ENCODE measurements at regions not wholly inside any gene's neighbourhood (a gene's known extent, or its start where the extent isn't known, plus 50 kb on each side); places are given as distances from the start of the nearest gene placed in this dataset.

DNA sequence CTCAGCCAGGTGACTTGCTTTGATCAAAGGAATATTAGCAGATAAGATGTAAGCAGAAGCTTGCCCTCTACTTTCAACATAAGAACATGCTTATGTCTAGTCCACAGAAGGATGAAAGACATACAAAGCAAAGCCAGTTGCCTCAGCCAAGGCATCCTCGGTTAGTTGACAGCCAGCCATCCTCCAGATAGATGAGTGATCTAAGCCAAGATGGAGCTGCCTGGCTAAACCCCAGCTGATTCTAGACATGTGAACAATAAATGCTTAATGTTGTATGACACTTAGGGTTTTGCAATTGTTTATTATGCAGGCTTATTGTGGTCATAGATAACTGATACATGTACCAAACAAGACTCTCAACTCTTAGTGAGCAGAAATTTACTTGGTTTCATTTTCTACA, 157.6 kb upstream of the TMTC2 start:
- in situ Hi-C loops (cut with MboI; ENCODE audit: low pct_unique_long_range_greater_than_20kb in 2 of 9, low sequenced_read_pairs in 9 of 9, unreplicated experiment in 9 of 9) = loop anchor here in 2 of 9 experiments (10.0 kb wide), 2 partner anchors 86 to 96 kb away; no protein-coding TSS in a partner anchor
- no peak for ATAC-seq (replicated peaks in 6 of 8)
- H3K4me3 ChIP-seq = no peak overlapping the region
- WGBS, 10 experiments = 20 to 88% (median 67%) methylated on average over 1 of the region's 1 CpG; no CpG with 5 or more reads in 5 of the 10 experiments
- no peak overlapping the region for H3K27ac ChIP-seq
- H3K4me1 ChIP-seq (replicated peaks in 1 of 2) = peaks cover 6 to 7% of the 10 kb centered on the region in 2 donors

DNA sequence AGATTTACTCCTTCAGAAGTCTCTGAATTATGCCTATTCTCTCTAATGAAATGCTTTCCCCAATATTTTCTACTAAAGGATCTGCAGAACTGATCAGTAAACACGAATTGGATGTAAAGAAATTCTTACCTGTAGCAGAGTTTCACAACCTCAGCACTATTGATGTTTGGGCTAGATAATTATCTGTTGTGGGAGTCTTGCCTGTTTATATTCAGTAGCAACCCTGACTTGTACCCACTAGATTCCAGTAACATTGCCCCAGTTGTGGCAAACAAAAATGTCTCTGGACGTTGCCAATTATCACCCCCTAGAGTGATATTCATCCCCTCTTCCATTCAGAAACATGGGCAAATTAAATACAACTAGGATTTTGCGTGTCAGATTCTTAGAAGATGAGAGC, 156.8 kb upstream of the TMTC2 start:
- H3K4me1 ChIP-seq (replicated peaks in 1 of 2) = peaks cover under 1% of the 10 kb centered on the region in 2 donors
- H3K27ac ChIP-seq = no peak overlapping the region
- WGBS, 10 experiments = 30 to 86% (median 68%) methylated on average over 1 to 3 of the region's 3 CpGs
- in situ Hi-C loops (cut with MboI; ENCODE audit: low pct_unique_long_range_greater_than_20kb in 2 of 9, low sequenced_read_pairs in 9 of 9, unreplicated experiment in 9 of 9) = loop anchor here in 2 of 9 experiments (10.0 kb wide), 2 partner anchors 85 to 95 kb away; no protein-coding TSS in a partner anchor
- ATAC-seq (replicated peaks in 6 of 8) = no peak
- no peak overlapping the region for H3K4me3 ChIP-seq

- in situ Hi-C loops (cut with MboI; ENCODE audit: low pct_unique_long_range_greater_than_20kb in 2 of 9, low sequenced_read_pairs in 9 of 9, unreplicated experiment in 9 of 9) = no loop called here
Observed at GRCh38 chr12:82530394-82530793, 156.3 kb upstream of the TMTC2 start.

DNA sequence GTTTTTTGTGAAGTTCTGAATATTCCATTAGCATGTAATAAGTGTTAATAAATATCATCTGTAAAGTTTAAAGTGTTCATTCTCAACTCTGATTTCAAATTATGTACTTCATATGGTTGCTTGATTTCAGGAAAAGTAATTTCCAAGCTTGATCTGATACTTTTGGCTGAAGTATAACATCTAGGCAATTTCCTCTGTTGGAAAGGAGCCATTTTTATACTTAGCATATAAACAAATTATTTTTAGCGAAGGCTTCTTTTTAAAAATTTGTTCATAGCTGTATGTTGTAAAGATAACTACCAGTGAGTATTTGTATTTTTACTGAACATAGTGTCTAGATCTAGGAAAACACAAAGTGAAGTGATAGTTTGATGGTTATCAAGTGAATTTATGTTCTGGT, 153.4 kb upstream of the TMTC2 start:
- Histone ChIP-seq H3K27ac (no peak overlapping the region), H3K4me3 (no peak overlapping the region), H3K4me1 (replicated peaks in 1 of 2) (no peaks in the 10 kb centered on the region)
- in situ Hi-C loops (cut with MboI; ENCODE audit: low pct_unique_long_range_greater_than_20kb in 2 of 9, low sequenced_read_pairs in 9 of 9, unreplicated experiment in 9 of 9) = no loop called here
- ATAC-seq (replicated peaks in 6 of 8) = no peak
- WGBS, 10 experiments = 17 to 100% (median 67%) methylated on average over 1 of the region's 1 CpG; no CpG with 5 or more reads in 3 of the 10 experiments

More at GRCh38 chr12:82530394-82530793, 156.3 kb upstream of the TMTC2 start:
- Histone ChIP-seq H3K4me1 (replicated peaks in 1 of 2) (no peaks in the 10 kb centered on the region), H3K4me3 (no peak overlapping the region), H3K27ac (no peak overlapping the region)
- 25 to 96% (median 71%) methylated on average over 2 of the region's 2 CpGs; no CpG with 5 or more reads in 1 of the 10 experiments for WGBS, 10 experiments
- ATAC-seq (replicated peaks in 6 of 8) = no peak

DNA sequence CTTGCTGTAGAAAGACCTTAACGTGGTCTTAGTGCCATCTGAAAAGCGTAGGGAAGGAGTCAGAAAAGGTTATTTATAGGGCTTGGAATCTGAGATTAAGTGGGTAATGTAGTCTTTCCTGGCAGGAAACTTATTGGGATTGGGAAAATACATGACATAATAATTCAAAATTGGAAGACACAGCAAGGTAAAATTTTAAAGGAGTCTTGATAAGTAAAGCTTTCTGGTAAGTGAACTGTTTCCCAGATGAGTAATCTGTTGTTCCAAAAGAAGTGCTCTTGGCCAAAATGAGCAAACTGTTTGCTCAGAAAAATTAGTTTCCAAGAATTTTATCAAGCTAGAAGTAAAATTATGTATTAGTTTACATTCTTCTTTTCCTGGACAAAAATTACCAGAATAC, 149.3 kb upstream of the TMTC2 start:
- in situ Hi-C loops (cut with MboI; ENCODE audit: low pct_unique_long_range_greater_than_20kb in 2 of 9, low sequenced_read_pairs in 9 of 9, unreplicated experiment in 9 of 9) = no loop called here
- no peak for ATAC-seq (replicated peaks in 6 of 8)
- H3K4me3 ChIP-seq = no peak overlapping the region
- no peaks in the 10 kb centered on the region for H3K4me1 ChIP-seq (replicated peaks in 1 of 2)
- no peak overlapping the region for H3K27ac ChIP-seq
- WGBS, 10 experiments = 0 to 100% (median 82%) methylated on average over 1 to 2 of the region's 2 CpGs; no CpG with 5 or more reads in 1 of the 10 experiments

- Histone ChIP-seq H3K4me1 (replicated peaks in 1 of 2) (no peaks in the 10 kb centered on the region), H3K4me3 (no peak overlapping the region), H3K27ac (no peak overlapping the region)
- WGBS, 10 experiments = 0 to 100% (median 59%) methylated on average over 1 to 2 of the region's 2 CpGs
- ATAC-seq (replicated peaks in 6 of 8) = no peak
- in situ Hi-C loops (cut with MboI; ENCODE audit: low pct_unique_long_range_greater_than_20kb in 2 of 9, low sequenced_read_pairs in 9 of 9, unreplicated experiment in 9 of 9) = no loop called here
Observed at GRCh38 chr12:82554529-82554928, 132.2 kb upstream of the TMTC2 start.

DNA sequence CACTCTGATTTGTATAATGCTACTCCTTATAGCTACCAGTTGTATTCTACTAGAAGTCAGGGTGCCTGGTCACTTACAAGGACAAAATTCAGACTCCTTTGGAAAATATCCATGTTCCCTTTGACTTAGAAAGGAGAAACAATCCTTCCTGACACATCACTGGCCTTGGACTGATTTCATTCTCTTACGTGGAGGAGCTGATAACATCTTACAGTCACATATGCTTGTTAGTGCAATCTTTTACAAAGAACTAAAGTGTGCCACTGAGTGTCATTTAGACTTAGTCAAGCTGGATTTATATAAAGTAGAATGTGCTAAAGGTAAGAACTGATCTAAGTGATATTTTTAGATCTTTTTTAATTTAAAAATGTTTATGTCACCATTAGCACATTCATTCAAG, 131.0 kb upstream of the TMTC2 start:
- no peak overlapping the region for H3K4me3 ChIP-seq
- in situ Hi-C loops (cut with MboI; ENCODE audit: low pct_unique_long_range_greater_than_20kb in 2 of 9, low sequenced_read_pairs in 9 of 9, unreplicated experiment in 9 of 9) = no loop called here
- no peak overlapping the region for H3K27ac ChIP-seq
- no peak for ATAC-seq (replicated peaks in 6 of 8)
- WGBS, 10 experiments = 0 to 100% (median 43%) methylated on average over 1 of the region's 1 CpG; no CpG with 5 or more reads in 1 of the 10 experiments
- peaks cover 0 to 1% of the 10 kb centered on the region in 2 donors for H3K4me1 ChIP-seq (replicated peaks in 1 of 2)

- Histone ChIP-seq H3K4me3 (no peak overlapping the region), H3K27ac (no peak overlapping the region), H3K4me1 (replicated peaks in 1 of 2) (no peaks in the 10 kb centered on the region)
- WGBS, 10 experiments = 20 to 100% (median 95%) methylated on average over 1 of the region's 1 CpG; no CpG with 5 or more reads in 4 of the 10 experiments
- no peak for ATAC-seq (replicated peaks in 6 of 8)
- in situ Hi-C loops (cut with MboI; ENCODE audit: low pct_unique_long_range_greater_than_20kb in 2 of 9, low sequenced_read_pairs in 9 of 9, unreplicated experiment in 9 of 9) = no loop called here
Observed at GRCh38 chr12:82565966-82566365, 120.7 kb upstream of the TMTC2 start.

DNA sequence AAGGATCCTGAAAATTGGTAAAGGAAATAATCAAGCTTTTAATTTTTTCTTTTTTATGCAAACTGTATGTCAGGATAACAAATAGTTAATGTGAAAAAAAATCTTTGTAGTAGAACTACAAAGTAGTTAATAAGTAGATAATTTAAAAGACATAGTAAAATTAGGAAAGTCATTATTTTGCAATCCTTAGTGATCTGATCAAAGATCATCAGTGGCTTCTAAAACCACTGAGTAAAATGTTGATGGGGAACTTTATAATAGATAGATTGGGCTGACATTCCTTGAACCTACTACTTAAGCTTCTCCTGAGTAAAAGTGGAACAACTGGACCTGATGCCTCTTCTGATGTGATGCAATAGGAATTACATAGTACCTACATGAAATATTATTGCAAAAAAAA, 119.0 kb upstream of the TMTC2 start:
- Histone ChIP-seq H3K4me1 (replicated peaks in 1 of 2) (no peaks in the 10 kb centered on the region), H3K4me3 (no peak overlapping the region), H3K27ac (no peak overlapping the region)
- in situ Hi-C loops (cut with MboI; ENCODE audit: low pct_unique_long_range_greater_than_20kb in 2 of 9, low sequenced_read_pairs in 9 of 9, unreplicated experiment in 9 of 9) = no loop called here
- no peak for ATAC-seq (replicated peaks in 6 of 8)

DNA sequence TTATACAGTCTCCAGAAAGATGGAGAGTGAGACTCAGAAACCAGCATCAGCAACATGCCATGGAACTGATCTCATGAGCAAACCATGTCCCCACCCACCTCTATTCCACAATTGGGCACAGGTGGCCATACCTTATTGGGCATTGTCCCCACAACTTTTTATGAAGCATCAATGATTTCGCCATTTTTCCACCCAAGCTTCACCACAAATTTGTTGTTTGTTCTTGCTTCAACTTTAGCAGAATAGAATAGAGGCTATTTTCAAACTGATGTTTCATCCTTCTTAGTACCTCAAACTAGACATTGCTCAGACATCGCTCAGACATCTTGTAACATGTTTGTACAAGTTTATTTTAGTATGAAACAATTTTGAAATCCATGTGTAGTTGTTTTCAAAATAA, 112.5 kb upstream of the TMTC2 start:
- H3K27ac ChIP-seq = no peak overlapping the region

GRCh38 chr12:82578725-82579124, 108.0 kb upstream of the TMTC2 start:
- H3K27ac ChIP-seq = no peak overlapping the region
- no peaks in the 10 kb centered on the region for H3K4me1 ChIP-seq (replicated peaks in 1 of 2)
- no peak for ATAC-seq (replicated peaks in 6 of 8)
- no peak overlapping the region for H3K4me3 ChIP-seq
- WGBS, 10 experiments = 72 to 100% (median 94%) methylated on average over 1 to 2 of the region's 2 CpGs; no CpG with 5 or more reads in 1 of the 10 experiments
- in situ Hi-C loops (cut with MboI; ENCODE audit: low pct_unique_long_range_greater_than_20kb in 2 of 9, low sequenced_read_pairs in 9 of 9, unreplicated experiment in 9 of 9) = no loop called here

More for the DNA sequence above, 112.5 kb upstream of the TMTC2 start:
- ATAC-seq (replicated peaks in 6 of 8) = no peak
- in situ Hi-C loops (cut with MboI; ENCODE audit: low pct_unique_long_range_greater_than_20kb in 2 of 9, low sequenced_read_pairs in 9 of 9, unreplicated experiment in 9 of 9) = no loop called here
- no peaks in the 10 kb centered on the region for H3K4me1 ChIP-seq (replicated peaks in 1 of 2)
- WGBS, 10 experiments = 0 to 100% (median 60%) methylated on average over 1 to 2 of the region's 2 CpGs; no CpG with 5 or more reads in 1 of the 10 experiments
- no peak overlapping the region for H3K4me3 ChIP-seq

- in situ Hi-C loops (cut with MboI; ENCODE audit: low pct_unique_long_range_greater_than_20kb in 2 of 9, low sequenced_read_pairs in 9 of 9, unreplicated experiment in 9 of 9) = no loop called here
- no peak overlapping the region for H3K4me3 ChIP-seq
- no peak overlapping the region for H3K27ac ChIP-seq
- WGBS, 10 experiments = 0 to 100% (median 0%) methylated on average over 1 of the region's 1 CpG; no CpG with 5 or more reads in 5 of the 10 experiments
- ATAC-seq (replicated peaks in 6 of 8) = no peak
- H3K4me1 ChIP-seq (replicated peaks in 1 of 2) = no peaks in the 10 kb centered on the region
Observed at GRCh38 chr12:82583756-82584155, 103.0 kb upstream of the TMTC2 start.

DNA sequence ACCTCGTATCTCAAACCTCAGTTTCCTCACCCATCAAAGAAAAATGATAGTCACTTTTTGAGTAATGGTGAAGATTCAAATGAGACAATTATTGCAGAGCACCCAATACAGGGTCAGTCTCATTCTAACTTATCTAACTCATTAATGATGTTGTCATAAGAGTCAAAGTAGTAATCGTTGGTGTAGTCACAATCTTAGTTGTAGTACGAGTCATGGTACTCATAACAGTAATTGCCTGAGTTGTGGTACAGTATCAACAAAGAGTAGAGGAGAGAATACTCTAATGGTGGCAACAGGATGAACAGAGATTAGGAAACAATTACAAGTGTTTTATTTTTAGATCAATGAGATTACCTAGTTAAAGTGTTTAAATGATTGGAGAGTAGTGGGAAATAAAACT, 93.6 kb upstream of the TMTC2 start:
- in situ Hi-C loops (cut with MboI; ENCODE audit: low pct_unique_long_range_greater_than_20kb in 2 of 9, low sequenced_read_pairs in 9 of 9, unreplicated experiment in 9 of 9) = no loop called here

DNA sequence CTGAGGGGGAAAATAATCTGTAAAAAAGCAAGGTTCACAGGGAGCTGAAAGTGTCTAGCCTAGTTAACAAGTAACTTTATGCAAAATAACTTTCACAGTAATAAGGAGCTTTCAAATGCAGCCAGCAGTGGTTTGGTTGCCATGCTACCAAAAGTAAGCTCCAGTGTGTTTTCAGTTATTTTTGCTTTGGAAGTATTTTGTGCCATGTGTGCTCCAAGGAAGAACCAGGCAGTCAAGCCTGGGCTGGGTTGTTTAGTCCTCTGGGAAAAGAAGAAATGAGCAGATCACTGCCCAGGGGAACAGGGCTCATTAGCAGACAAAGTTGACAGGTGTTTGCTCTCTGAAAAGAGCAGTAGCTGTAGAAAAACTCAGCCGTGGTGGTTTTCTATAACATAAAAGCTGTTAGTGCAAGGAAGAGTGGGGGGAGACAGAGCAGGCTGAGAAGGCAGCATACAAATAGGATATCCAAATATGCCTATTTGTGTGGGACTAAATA, 92.8 kb upstream of the TMTC2 start:
- in situ Hi-C loops (cut with MboI; ENCODE audit: low pct_unique_long_range_greater_than_20kb in 2 of 9, low sequenced_read_pairs in 9 of 9, unreplicated experiment in 9 of 9) = no loop called here
- no peak overlapping the region for H3K27ac ChIP-seq
- no peak overlapping the region for H3K4me3 ChIP-seq
- 0 to 50% (median 0%) methylated on average over 1 of the region's 1 CpG; no CpG with 5 or more reads in 2 of the 10 experiments for WGBS, 10 experiments
- ATAC-seq (replicated peaks in 6 of 8) = peak in 6 of 8 experiments; percentile 38 to 82 (median 47)
- H3K4me1 ChIP-seq (replicated peaks in 1 of 2) = peaks cover 0 to 4% of the 10 kb centered on the region in 2 donors

More for the DNA sequence above, 93.6 kb upstream of the TMTC2 start:
- no peak overlapping the region for H3K27ac ChIP-seq
- ATAC-seq (replicated peaks in 6 of 8) = no peak
- WGBS, 10 experiments = 27 to 100% (median 77%) methylated on average over 1 to 3 of the region's 3 CpGs; no CpG with 5 or more reads in 2 of the 10 experiments
- H3K4me1 ChIP-seq (replicated peaks in 1 of 2) = peaks cover 0 to 4% of the 10 kb centered on the region in 2 donors
- no peak overlapping the region for H3K4me3 ChIP-seq

All from motor neuron (in vitro differentiated cells).